Cardiac muscle cell (in vitro differentiated cells and primary cell): ENCODE measurements at regions not wholly inside any gene's neighbourhood (a gene's known extent, or its start where the extent isn't known, plus 50 kb on each side); places are given as distances from the start of the nearest gene placed in this dataset.
"Not testable (repeated sequence)": the region's sequence is repeated elsewhere in the genome, so short reads cannot be mapped to it uniquely, and the experiment has no call there.

Source experiments
- DNase-seq, 2 donors: peaks; one replicate each; pipeline versions ENCODE4 v3.0.0 to v3.0.0-alpha.2; 2010 to 2017; ENCODE audit warnings: low read depth in 1 of 2, low spot score in 1 of 2
- H3K27ac ChIP-seq: fragments of 200-600 bp; sonication (generic); 2 replicates; pipeline ENCODE4 v1.5.1; 2016
- H3K27me3 ChIP-seq: fragments of 200-600 bp; sonication (generic); 2 replicates; pipeline ENCODE4 v1.6.0; 2016; ENCODE audit warnings: control low read depth
- H3K36me3 ChIP-seq: fragments of 200-600 bp; sonication (generic); 2 replicates; pipeline ENCODE4 v1.5.1; 2016; ENCODE audit warnings: control low read depth
- H3K4me1 ChIP-seq: fragments of 200-600 bp; sonication (generic); 2 replicates; pipeline ENCODE4 v1.8.1; 2017; ENCODE audit warnings: low read depth, mild to moderate bottlenecking, mixed run types
- H3K4me3 ChIP-seq: fragments of 200-600 bp; sonication (generic); 2 replicates; pipeline ENCODE4 v1.5.1; 2016; ENCODE audit warnings: mild to moderate bottlenecking
- H3K9me3 ChIP-seq: fragments of 200-600 bp; sonication (generic); 2 replicates; pipeline ENCODE4 v1.5.1; 2017; ENCODE audit warnings: low read depth, mild to moderate bottlenecking, control low read depth
- CTCF ChIP-seq: IDR thresholded peaks from 2 replicates; pipeline ENCODE4 v1.5.1; 2012; ENCODE audit warnings: low read depth, mild to moderate bottlenecking, low read length

GRCh38 chr21:35811191-35811806 is 249.0 kb downstream of the SETD4 start:
- Histone ChIP-seq H3K9me3 (no peaks in the 10 kb centered on the region), H3K36me3 (no peaks in the 10 kb centered on the region), H3K27ac (no peak overlapping the region), H3K4me1 (no peaks in the 10 kb centered on the region), H3K4me3 (no peak overlapping the region), H3K27me3 (no peaks in the 10 kb centered on the region)
- no peak for TF ChIP-seq CTCF
- no peak for DNase-seq

GRCh38 chr21:35810431-35810970 is 249.8 kb downstream of the SETD4 start:
- no peaks in the 10 kb centered on the region for H3K4me1 ChIP-seq
- no peaks in the 10 kb centered on the region for H3K9me3 ChIP-seq
- TF ChIP-seq CTCF = no peak

GRCh38 chr21:35801391-35801790 is 258.9 kb downstream of the SETD4 start:
- no peak overlapping the region for H3K4me3 ChIP-seq
- no peak overlapping the region for H3K27ac ChIP-seq
- no peaks in the 10 kb centered on the region for H3K27me3 ChIP-seq
- no peaks in the 10 kb centered on the region for H3K9me3 ChIP-seq
- no peaks in the 10 kb centered on the region for H3K36me3 ChIP-seq
- no peak for DNase-seq
- no peak for TF ChIP-seq CTCF
- no peaks in the 10 kb centered on the region for H3K4me1 ChIP-seq

More at GRCh38 chr21:35810431-35810970, 249.8 kb downstream of the SETD4 start:
- H3K36me3 ChIP-seq = no peaks in the 10 kb centered on the region
- H3K4me3 ChIP-seq = no peak overlapping the region
- no peak for DNase-seq
- no peaks in the 10 kb centered on the region for H3K27me3 ChIP-seq
- H3K27ac ChIP-seq = no peak overlapping the region

- not testable (repeated sequence) for H3K9me3 ChIP-seq, DNase-seq, H3K36me3 ChIP-seq, H3K27me3 ChIP-seq, H3K4me3 ChIP-seq, H3K4me1 ChIP-seq, H3K27ac ChIP-seq
Measured at GRCh38 chr21:35800796-35801385, 259.4 kb downstream of the SETD4 start.

GRCh38 chr21:35796844-35797243 is 263.5 kb downstream of the SETD4 start:
- H3K4me3 ChIP-seq = no peak overlapping the region
- DNase-seq = peak in 1 of 2 donors; percentile 6
- no peaks in the 10 kb centered on the region for H3K27me3 ChIP-seq
- TF ChIP-seq CTCF = no peak
- H3K27ac ChIP-seq = no peak overlapping the region
- no peaks in the 10 kb centered on the region for H3K4me1 ChIP-seq
- H3K9me3 ChIP-seq = no peaks in the 10 kb centered on the region
- no peaks in the 10 kb centered on the region for H3K36me3 ChIP-seq

- not testable (repeated sequence) for H3K27ac ChIP-seq, DNase-seq, H3K27me3 ChIP-seq, H3K9me3 ChIP-seq, H3K4me1 ChIP-seq, H3K4me3 ChIP-seq, H3K36me3 ChIP-seq
Measured at GRCh38 chr21:35794527-35794926, 265.8 kb downstream of the SETD4 start.
